HepG2 (cell line): ENCODE measurements at regions not wholly inside any gene's neighbourhood (a gene's known extent, or its start where the extent isn't known, plus 50 kb on each side); places are given as distances from the start of the nearest gene placed in this dataset.

Experiments
- BCLAF1 ChIP-seq: fragments of 450-650 bp; IDR thresholded peaks from 2 replicates; pipeline ENCODE4 v1.6.1; 2017; ENCODE audit warnings: mild to moderate bottlenecking
- ETS1 ChIP-seq: sonication (generic); formaldehyde crosslinking; IDR thresholded peaks from 2 replicates; pipeline ENCODE4 v1.4.0; 2020; ENCODE audit warnings: missing genetic modification reagents
- PPARG ChIP-seq: conservative IDR thresholded peaks from 2 replicates; pipeline ENCODE4 v1.6.1; 2016; ENCODE audit warnings: missing biosample characterization, missing genetic modification reagents
- RAD21 ChIP-seq: fragments of 450-650 bp; formaldehyde crosslinking; IDR thresholded peaks from 2 replicates; pipeline ENCODE4 v1.5.0; 2020; ENCODE audit warnings: mild to moderate bottlenecking
- RBM22 ChIP-seq: fragments of 200-400 bp; formaldehyde crosslinking; optimal IDR thresholded peaks from 2 replicates; pipeline ENCODE3; 2017; ENCODE audit warnings: mild to moderate bottlenecking, low read length, moderate library complexity
- SIN3A ChIP-seq: IDR thresholded peaks from 2 replicates; pipeline ENCODE4 v1.6.1; 2011; ENCODE audit warnings: low read depth, mild to moderate bottlenecking, control low read depth, low read length, borderline replicate concordance
- TFDP2 ChIP-seq: sonication (generic); formaldehyde crosslinking; IDR thresholded peaks from 2 replicates; pipeline ENCODE4 v1.4.0; 2020; ENCODE audit warnings: missing genetic modification reagents
- THRA ChIP-seq: sonication (generic); formaldehyde crosslinking; IDR thresholded peaks from 2 replicates; pipeline ENCODE4 v1.4.0; 2020; ENCODE audit warnings: missing genetic modification reagents, borderline replicate concordance
- TF ChIP-seq, protein P1 (sequence below): sonication (generic); formaldehyde crosslinking; IDR thresholded peaks from 2 replicates; pipeline ENCODE4 v1.8.0; 2022; ENCODE audit warnings: missing genetic modification reagents, mild to moderate bottlenecking, inconsistent platforms, borderline replicate concordance
- TF ChIP-seq, protein P2 (sequence below): sonication (generic); formaldehyde crosslinking; IDR thresholded peaks from 2 replicates; pipeline ENCODE4 v1.8.1; 2023; ENCODE audit warnings: missing genetic modification reagents, inconsistent platforms, borderline replicate concordance
- TF ChIP-seq, protein P3 (sequence below): sonication (generic); formaldehyde crosslinking; IDR thresholded peaks from 2 replicates; pipeline ENCODE4 v1.5.0; 2020; ENCODE audit warnings: mild to moderate bottlenecking, missing genetic modification reagents, borderline replicate concordance
- TF ChIP-seq, protein P4 (sequence below): sonication (generic); formaldehyde crosslinking; IDR thresholded peaks from 2 replicates; pipeline ENCODE4 v1.8.1; 2023; ENCODE audit warnings: mild to moderate bottlenecking, missing genetic modification reagents, borderline replicate concordance

GRCh38 chr14:23694949-23695663, 58.9 kb downstream of the DHRS2 start (continued):
- TF ChIP-seq, protein P1, sequence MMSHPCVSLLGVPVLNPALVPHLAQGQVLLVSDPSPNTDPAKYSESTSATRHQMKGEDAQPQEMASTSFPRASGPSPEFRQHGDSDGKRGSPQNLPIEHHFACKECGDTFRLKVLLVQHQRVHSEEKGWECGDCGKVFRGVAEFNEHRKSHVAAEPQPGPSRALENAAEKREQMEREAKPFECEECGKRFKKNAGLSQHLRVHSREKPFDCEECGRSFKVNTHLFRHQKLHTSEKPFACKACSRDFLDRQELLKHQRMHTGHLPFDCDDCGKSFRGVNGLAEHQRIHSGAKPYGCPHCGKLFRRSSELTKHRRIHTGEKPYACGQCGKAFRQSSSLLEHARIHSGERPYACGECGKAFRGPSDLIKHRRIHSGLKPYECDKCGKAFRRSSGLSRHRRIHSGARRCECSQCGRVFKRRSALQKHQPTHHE: no peak
- TF ChIP-seq PPARG (CRISPR knock-in tag) (no peak), RAD21 (CRISPR knock-in tag) (no peak), SIN3A (peak; percentile 27; the same call in 1 of the 2 replicates), TFDP2 (no peak), THRA (CRISPR knock-in tag) (no peak), ETS1 (no peak), RBM22 (no peak), BCLAF1 (no peak)
- TF ChIP-seq, protein P2, sequence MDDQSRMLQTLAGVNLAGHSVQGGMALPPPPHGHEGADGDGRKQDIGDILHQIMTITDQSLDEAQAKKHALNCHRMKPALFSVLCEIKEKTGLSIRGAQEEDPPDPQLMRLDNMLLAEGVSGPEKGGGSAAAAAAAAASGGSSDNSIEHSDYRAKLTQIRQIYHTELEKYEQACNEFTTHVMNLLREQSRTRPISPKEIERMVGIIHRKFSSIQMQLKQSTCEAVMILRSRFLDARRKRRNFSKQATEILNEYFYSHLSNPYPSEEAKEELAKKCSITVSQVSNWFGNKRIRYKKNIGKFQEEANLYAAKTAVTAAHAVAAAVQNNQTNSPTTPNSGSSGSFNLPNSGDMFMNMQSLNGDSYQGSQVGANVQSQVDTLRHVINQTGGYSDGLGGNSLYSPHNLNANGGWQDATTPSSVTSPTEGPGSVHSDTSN (CRISPR knock-in tag): no peak
- TF ChIP-seq, protein P3, sequence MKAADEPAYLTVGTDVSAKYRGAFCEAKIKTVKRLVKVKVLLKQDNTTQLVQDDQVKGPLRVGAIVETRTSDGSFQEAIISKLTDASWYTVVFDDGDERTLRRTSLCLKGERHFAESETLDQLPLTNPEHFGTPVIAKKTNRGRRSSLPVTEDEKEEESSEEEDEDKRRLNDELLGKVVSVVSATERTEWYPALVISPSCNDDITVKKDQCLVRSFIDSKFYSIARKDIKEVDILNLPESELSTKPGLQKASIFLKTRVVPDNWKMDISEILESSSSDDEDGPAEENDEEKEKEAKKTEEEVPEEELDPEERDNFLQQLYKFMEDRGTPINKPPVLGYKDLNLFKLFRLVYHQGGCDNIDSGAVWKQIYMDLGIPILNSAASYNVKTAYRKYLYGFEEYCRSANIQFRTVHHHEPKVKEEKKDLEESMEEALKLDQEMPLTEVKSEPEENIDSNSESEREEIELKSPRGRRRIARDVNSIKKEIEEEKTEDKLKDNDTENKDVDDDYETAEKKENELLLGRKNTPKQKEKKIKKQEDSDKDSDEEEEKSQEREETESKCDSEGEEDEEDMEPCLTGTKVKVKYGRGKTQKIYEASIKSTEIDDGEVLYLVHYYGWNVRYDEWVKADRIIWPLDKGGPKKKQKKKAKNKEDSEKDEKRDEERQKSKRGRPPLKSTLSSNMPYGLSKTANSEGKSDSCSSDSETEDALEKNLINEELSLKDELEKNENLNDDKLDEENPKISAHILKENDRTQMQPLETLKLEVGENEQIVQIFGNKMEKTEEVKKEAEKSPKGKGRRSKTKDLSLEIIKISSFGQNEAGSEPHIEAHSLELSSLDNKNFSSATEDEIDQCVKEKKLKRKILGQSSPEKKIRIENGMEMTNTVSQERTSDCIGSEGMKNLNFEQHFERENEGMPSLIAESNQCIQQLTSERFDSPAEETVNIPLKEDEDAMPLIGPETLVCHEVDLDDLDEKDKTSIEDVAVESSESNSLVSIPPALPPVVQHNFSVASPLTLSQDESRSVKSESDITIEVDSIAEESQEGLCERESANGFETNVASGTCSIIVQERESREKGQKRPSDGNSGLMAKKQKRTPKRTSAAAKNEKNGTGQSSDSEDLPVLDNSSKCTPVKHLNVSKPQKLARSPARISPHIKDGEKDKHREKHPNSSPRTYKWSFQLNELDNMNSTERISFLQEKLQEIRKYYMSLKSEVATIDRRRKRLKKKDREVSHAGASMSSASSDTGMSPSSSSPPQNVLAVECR (CRISPR knock-in tag): 0 out of 2 replicates have a peak, but pooled peaks have one; percentile 17
- TF ChIP-seq, protein P4, sequence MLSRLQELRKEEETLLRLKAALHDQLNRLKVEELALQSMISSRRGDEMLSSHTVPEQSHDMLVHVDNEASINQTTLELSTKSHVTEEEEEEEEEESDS: no peak
